ENCODE measurements at regions not wholly inside any gene's neighbourhood (a gene's known extent, or its start where the extent isn't known, plus 50 kb on each side); places are given as distances from the start of the nearest gene placed in this dataset.

GRCh38 chr5:88545338-88545737 is 276.7 kb upstream of the TMEM161B start:
- no peak for TF ChIP-seq CTCF (IDR thresholded peaks at IDR 0.05; ENCODE audit: insufficient read depth, low read depth, low read length)
- H3K4me3 ChIP-seq (ENCODE audit: low read depth, low read length) = no peak overlapping the region
- no peak for DNase-seq (ENCODE audit: low read depth)

- no peak overlapping the region for H3K4me3 ChIP-seq (ENCODE audit: low read depth, low read length)
- DNase-seq (ENCODE audit: low read depth) = no peak
- no peak for TF ChIP-seq CTCF (IDR thresholded peaks at IDR 0.05; ENCODE audit: insufficient read depth, low read depth, low read length)
These were observed 276.0 kb upstream of the TMEM161B start for GRCh38 chr5:88544671-88545070.

DNA sequence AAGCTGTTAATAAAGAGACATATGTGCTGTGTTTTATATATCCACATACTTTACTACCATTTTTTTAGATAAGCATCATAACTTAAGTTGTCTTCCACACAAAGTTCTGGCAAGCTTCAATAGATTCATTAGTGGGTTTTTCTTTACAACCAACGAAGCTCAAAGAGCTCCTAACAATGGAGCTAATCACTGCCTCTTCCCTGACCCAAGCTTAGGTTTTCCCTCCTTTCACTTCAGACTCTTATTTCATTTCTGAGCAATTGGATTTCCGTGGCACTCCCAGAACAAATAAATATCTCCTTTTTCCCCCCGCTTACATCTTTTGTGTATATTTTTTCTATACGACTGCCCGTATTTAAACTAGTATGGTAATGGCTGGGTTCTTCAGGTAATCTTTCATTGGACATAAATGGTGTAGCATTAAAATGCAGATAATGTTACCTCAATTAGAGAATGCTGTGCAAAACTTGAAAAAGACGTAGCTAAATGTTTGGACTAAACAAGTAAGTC is 275.5 kb upstream of the TMEM161B start:
- no peak overlapping the region for H3K4me3 ChIP-seq (ENCODE audit: low read depth, low read length)
- no peak for TF ChIP-seq CTCF (IDR thresholded peaks at IDR 0.05; ENCODE audit: insufficient read depth, low read depth, low read length)
- DNase-seq (ENCODE audit: low read depth) = no peak

DNA sequence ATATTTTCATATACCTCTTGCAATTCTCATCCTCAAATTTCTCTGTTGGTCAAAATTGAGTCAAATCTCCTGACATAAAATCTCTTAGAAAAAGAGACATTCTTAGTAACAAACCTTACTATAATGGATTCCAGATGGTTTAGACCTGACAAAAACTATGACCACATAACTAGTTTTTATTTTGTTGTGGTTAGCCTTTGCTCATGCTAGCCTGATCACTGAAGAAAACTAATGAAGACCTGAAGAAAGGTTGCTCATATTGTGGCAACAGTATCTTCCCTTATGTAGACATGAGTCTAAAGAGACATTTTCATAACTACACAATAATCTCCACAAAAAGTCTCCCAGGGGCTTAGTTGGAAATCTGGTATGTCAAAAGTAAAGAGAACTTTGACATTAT is 274.1 kb upstream of the TMEM161B start:
- no peak overlapping the region for H3K4me3 ChIP-seq (ENCODE audit: low read depth, low read length)
- TF ChIP-seq CTCF (IDR thresholded peaks at IDR 0.05; ENCODE audit: insufficient read depth, low read depth, low read length) = no peak
- DNase-seq (ENCODE audit: low read depth) = no peak

GRCh38 chr5:88540471-88541115 is 271.9 kb upstream of the TMEM161B start:
- DNase-seq (ENCODE audit: low read depth) = no peak
- H3K4me3 ChIP-seq (ENCODE audit: low read depth, low read length) = no peak overlapping the region
- no peak for TF ChIP-seq CTCF (IDR thresholded peaks at IDR 0.05; ENCODE audit: insufficient read depth, low read depth, low read length)

GRCh38 chr5:88539693-88540365 is 271.2 kb upstream of the TMEM161B start:
- TF ChIP-seq CTCF (IDR thresholded peaks at IDR 0.05; ENCODE audit: insufficient read depth, low read depth, low read length) = no peak
- no peak for DNase-seq (ENCODE audit: low read depth)
- H3K4me3 ChIP-seq (ENCODE audit: low read depth, low read length) = no peak overlapping the region

All from fibroblast of villous mesenchyme (primary cell).